NCI-H2227 treated with DMSO at 0.1 percent for 48 hours (cell line): ENCODE measurements at regions not wholly inside any gene's neighbourhood (a gene's known extent, or its start where the extent isn't known, plus 50 kb on each side); places are given as distances from the start of the nearest gene placed in this dataset.

ENCODE experiments used
- DNase-seq: peaks from one replicate; lab custom pipeline; 2025; lab: John Stamatoyannopoulos, UW

- DNase-seq = no peak
These were observed 156.5 kb upstream of the GDF10 start for GRCh38 chr10:47143473-47143872.

- DNase-seq = no peak
These were observed 155.5 kb upstream of the GDF10 start for GRCh38 chr10:47144525-47144924.

GRCh38 chr10:47145290-47145934, 154.6 kb upstream of the GDF10 start:
- DNase-seq = no peak

GRCh38 chr10:47146572-47146971, 153.4 kb upstream of the GDF10 start:
- no peak for DNase-seq

- DNase-seq = no peak
These were observed 152.8 kb upstream of the GDF10 start for GRCh38 chr10:47147186-47147585.

GRCh38 chr10:47150581-47150980, 149.4 kb upstream of the GDF10 start:
- no peak for DNase-seq

GRCh38 chr10:47151920-47152319, 148.1 kb upstream of the GDF10 start:
- no peak for DNase-seq

GRCh38 chr10:47152861-47153349, 147.1 kb upstream of the GDF10 start:
- DNase-seq = no peak

GRCh38 chr10:47154762-47155161, 145.2 kb upstream of the GDF10 start:
- no peak for DNase-seq

GRCh38 chr10:47156873-47157272, 143.1 kb upstream of the GDF10 start:
- DNase-seq = no peak

- no peak for DNase-seq
These were observed 141.6 kb upstream of the GDF10 start for GRCh38 chr10:47158116-47159071.

GRCh38 chr10:47159361-47160260, 140.4 kb upstream of the GDF10 start:
- no peak for DNase-seq

- DNase-seq = no peak
These were observed 139.6 kb upstream of the GDF10 start for GRCh38 chr10:47160261-47160908.

- DNase-seq = no peak
These were observed 139.0 kb upstream of the GDF10 start for GRCh38 chr10:47160967-47161366.

- DNase-seq = no peak
These were observed 138.5 kb upstream of the GDF10 start for GRCh38 chr10:47161465-47161864.

- no peak for DNase-seq
These were observed 135.7 kb upstream of the GDF10 start for GRCh38 chr10:47164126-47164799.

- DNase-seq = no peak
These were observed 135.2 kb upstream of the GDF10 start for GRCh38 chr10:47164800-47165128.

GRCh38 chr10:47165168-47165710, 134.8 kb upstream of the GDF10 start:
- no peak for DNase-seq

- no peak for DNase-seq
These were observed 134.1 kb upstream of the GDF10 start for GRCh38 chr10:47165711-47166404.

- DNase-seq = no peak
These were observed 133.6 kb upstream of the GDF10 start for GRCh38 chr10:47166405-47166777.
